ENCODE measurements at regions not wholly inside any gene's neighbourhood (a gene's known extent, or its start where the extent isn't known, plus 50 kb on each side); places are given as distances from the start of the nearest gene placed in this dataset.
"Not testable (repeated sequence)": the region's sequence is repeated elsewhere in the genome, so short reads cannot be mapped to it uniquely, and the experiment has no call there.

GRCh38 chr4:11700751-11701226, 272.1 kb upstream of the HS3ST1 start:
- DNase-seq (ENCODE audit: low read depth) = no peak

GRCh38 chr4:11698846-11699590, 270.3 kb upstream of the HS3ST1 start:
- no peak for DNase-seq (ENCODE audit: low read depth)

- DNase-seq (ENCODE audit: low read depth) = no peak
These were observed 269.3 kb upstream of the HS3ST1 start for GRCh38 chr4:11698033-11698432.

GRCh38 chr4:11693693-11694092, 265.0 kb upstream of the HS3ST1 start:
- DNase-seq (ENCODE audit: low read depth) = no peak

- no peak for DNase-seq (ENCODE audit: low read depth)
These were observed 262.5 kb upstream of the HS3ST1 start for GRCh38 chr4:11691236-11691635.

- no peak for DNase-seq (ENCODE audit: low read depth)
These were observed 259.0 kb upstream of the HS3ST1 start for GRCh38 chr4:11687727-11688126.

GRCh38 chr4:11685481-11685880, 256.8 kb upstream of the HS3ST1 start:
- no peak for DNase-seq (ENCODE audit: low read depth)

GRCh38 chr4:11675051-11675800, 246.5 kb upstream of the HS3ST1 start:
- DNase-seq (ENCODE audit: low read depth) = no peak

- DNase-seq (ENCODE audit: low read depth) = no peak
These were observed 241.6 kb upstream of the HS3ST1 start for GRCh38 chr4:11670304-11670703.

- no peak for DNase-seq (ENCODE audit: low read depth)
These were observed 240.5 kb upstream of the HS3ST1 start for GRCh38 chr4:11669156-11669555.

- DNase-seq (ENCODE audit: low read depth) = no peak
These were observed 234.4 kb upstream of the HS3ST1 start for GRCh38 chr4:11663114-11663513.

GRCh38 chr4:11650801-11651596, 222.3 kb upstream of the HS3ST1 start:
- no peak for DNase-seq (ENCODE audit: low read depth)

GRCh38 chr4:11647433-11647832, 218.7 kb upstream of the HS3ST1 start:
- DNase-seq (ENCODE audit: low read depth) = no peak

- not testable (repeated sequence) for DNase-seq (ENCODE audit: low read depth)
These were observed 214.4 kb upstream of the HS3ST1 start for GRCh38 chr4:11643081-11643480.

GRCh38 chr4:11640584-11640983, 211.9 kb upstream of the HS3ST1 start:
- DNase-seq (ENCODE audit: low read depth) = no peak

- DNase-seq (ENCODE audit: low read depth) = no peak
These were observed 207.9 kb upstream of the HS3ST1 start for GRCh38 chr4:11636551-11636950.

- no peak for DNase-seq (ENCODE audit: low read depth)
These were observed 207.3 kb upstream of the HS3ST1 start for GRCh38 chr4:11636031-11636430.

- no peak for DNase-seq (ENCODE audit: low read depth)
These were observed 206.6 kb upstream of the HS3ST1 start for GRCh38 chr4:11635342-11635741.

GRCh38 chr4:11634283-11634682, 205.6 kb upstream of the HS3ST1 start:
- no peak for DNase-seq (ENCODE audit: low read depth)

GRCh38 chr4:11633430-11633829, 204.7 kb upstream of the HS3ST1 start:
- no peak for DNase-seq (ENCODE audit: low read depth)

GRCh38 chr4:11632483-11632882, 203.8 kb upstream of the HS3ST1 start:
- no peak for DNase-seq (ENCODE audit: low read depth)

- DNase-seq (ENCODE audit: low read depth) = no peak
These were observed 203.3 kb upstream of the HS3ST1 start for GRCh38 chr4:11632025-11632424.

- DNase-seq (ENCODE audit: low read depth) = no peak
These were observed 202.7 kb upstream of the HS3ST1 start for GRCh38 chr4:11631416-11631815.
